Skeletal muscle tissue (tissue), 3 donors: ENCODE measurements at regions not wholly inside any gene's neighbourhood (a gene's known extent, or its start where the extent isn't known, plus 50 kb on each side); places are given as distances from the start of the nearest gene placed in this dataset.
A peak's percentile ranks its signal among the peaks of the same experiment; 100 is the strongest.

Source experiments
- H3K27ac ChIP-seq: one replicate; pipeline ENCODE4 v1.7.0; 2013; ENCODE audit warnings: mild to moderate bottlenecking, low read depth, low read length, inconsistent platforms
- H3K27me3 ChIP-seq, 3 donors: one replicate each; pipeline ENCODE4 v1.7.0; 2013; ENCODE audit warnings: low read length in 3 of 3; ENCODE audit not compliant: control insufficient read depth in 3 of 3, insufficient read depth in 3 of 3
- H3K36me3 ChIP-seq, 3 donors: one replicate each; pipeline ENCODE4 v1.7.0; 2013; ENCODE audit warnings: low read length in 3 of 3; ENCODE audit not compliant: control insufficient read depth in 3 of 3, insufficient read depth in 3 of 3
- H3K4me1 ChIP-seq, 3 donors: one replicate each; pipeline ENCODE4 v1.7.0; 2013; ENCODE audit warnings: low read length in 3 of 3, mild to moderate bottlenecking in 3 of 3; ENCODE audit not compliant: control insufficient read depth in 3 of 3, insufficient read depth in 3 of 3
- H3K4me3 ChIP-seq, 3 donors: one replicate each; pipeline ENCODE4 v1.7.0; 2013; ENCODE audit warnings: low read length in 3 of 3
- H3K9ac ChIP-seq, 3 donors: one replicate each; pipeline ENCODE4 v1.7.0; 2013; ENCODE audit warnings: low read length in 3 of 3, mild to moderate bottlenecking in 3 of 3, moderate library complexity in 2 of 3, low read depth in 1 of 3
- H3K9me3 ChIP-seq, 3 donors: one replicate each; pipeline ENCODE4 v1.7.0; 2013; ENCODE audit warnings: low read length in 3 of 3; ENCODE audit not compliant: control insufficient read depth in 3 of 3
- donor health status: Osteomylitis.

DNA sequence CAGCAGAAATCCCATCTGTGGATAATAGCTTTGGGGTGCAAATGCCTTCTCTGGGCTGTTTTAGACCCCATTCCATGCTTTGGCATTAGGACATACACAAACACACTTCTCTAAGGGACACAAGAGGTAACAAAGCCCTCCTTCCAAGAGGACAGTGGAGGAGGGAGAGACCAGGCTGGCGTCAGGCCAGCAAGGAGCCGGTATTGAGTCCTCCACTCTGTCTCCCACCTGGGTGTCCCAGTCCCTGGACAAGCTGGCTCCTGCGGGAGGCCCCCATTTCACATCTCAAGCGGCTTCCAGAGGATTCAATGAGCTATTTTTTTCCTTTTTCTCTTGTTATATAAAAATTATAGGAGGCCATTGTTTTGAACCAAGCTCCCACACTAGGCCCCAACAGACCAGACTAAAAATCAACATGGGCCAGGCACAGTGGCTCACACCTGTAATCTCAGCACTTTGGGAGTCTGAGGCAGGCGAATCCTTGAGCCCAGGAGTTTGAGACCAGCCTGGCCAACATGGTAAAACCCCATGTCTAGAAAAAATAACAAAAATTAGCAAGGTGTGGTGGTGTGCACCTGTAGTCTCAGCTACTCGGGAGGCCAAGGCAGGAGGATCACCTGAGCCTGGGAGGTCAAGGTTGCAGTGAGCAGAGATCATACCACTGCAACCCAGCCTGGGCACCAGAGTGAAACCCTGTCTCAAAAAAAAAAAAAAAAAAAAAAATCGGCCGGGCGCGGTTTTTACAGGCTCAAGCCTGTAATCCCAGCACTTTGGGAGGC lies 142.9 kb downstream of the TOMM20 start:
- H3K27me3 ChIP-seq, result no peaks in the 10 kb centered on the region
- peak overlapping the region in 1 of 3 donors; percentile 11 for H3K9ac ChIP-seq
- peaks cover 32 to 35% (median 33%) of the 10 kb centered on the region in 3 donors for H3K4me1 ChIP-seq
- peak overlapping the region; percentile 84 for H3K27ac ChIP-seq
- H3K36me3 ChIP-seq, result no peaks in the 10 kb centered on the region
- no peak overlapping the region for H3K4me3 ChIP-seq
- no peaks in the 10 kb centered on the region for H3K9me3 ChIP-seq

DNA sequence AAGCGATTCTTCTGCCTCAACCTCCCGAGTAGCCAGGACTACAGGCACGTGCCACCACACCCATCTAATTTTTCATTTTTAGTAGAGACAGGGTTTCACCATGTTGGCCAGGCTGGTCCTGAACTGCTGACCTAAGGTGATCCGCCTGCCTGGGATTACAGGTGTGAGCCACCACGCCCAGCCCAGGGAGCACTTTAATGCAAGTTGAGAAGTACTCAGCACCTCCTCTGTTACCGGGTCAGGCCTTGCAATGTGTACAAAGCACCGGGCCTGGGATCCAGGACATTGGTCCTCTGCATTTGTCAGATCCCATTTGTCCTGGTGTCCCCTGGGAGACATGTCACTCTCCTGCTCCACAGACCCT lies 143.6 kb downstream of the TOMM20 start:
- H3K9ac ChIP-seq, result peak overlapping the region in 1 of 3 donors; percentile 16
- H3K4me3 ChIP-seq, result no peak overlapping the region
- H3K27ac ChIP-seq, result peak overlapping the region; percentile 84
- H3K27me3 ChIP-seq, result no peaks in the 10 kb centered on the region
- no peaks in the 10 kb centered on the region for H3K36me3 ChIP-seq
- H3K4me1 ChIP-seq, result peaks cover 40 to 42% (median 40%) of the 10 kb centered on the region in 3 donors
- H3K9me3 ChIP-seq, result no peaks in the 10 kb centered on the region

DNA sequence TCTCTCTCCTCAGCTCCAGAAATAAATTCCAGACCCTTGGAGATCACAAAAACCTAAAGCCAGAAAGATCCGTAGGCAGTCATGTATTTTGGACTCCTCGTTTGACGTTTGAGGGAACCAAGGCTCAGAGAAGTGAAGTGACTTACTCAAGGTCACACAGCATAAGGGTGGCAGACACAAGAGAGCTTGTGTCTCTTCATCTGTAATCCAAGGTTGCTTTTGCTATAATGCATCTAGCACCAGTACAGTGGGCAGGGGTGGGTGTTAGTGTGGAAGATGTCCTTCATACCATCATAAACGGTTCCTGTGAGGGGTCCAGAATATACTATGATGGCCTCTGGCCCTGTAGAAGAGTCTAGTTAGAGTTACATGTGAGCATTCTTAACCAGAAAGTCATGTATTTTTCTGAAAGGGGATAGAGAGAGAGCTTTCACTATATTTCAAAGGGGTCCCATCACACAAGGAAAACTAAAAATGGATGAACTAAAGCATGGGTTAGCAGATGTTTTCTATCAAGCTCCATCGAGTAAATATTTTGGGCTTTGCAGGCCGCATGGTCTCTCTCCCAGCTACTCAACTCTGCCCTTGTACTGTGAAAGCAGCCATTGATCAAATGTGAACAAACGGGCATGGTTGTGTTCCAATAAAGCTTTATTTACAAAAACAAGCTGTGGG lies 144.9 kb downstream of the TOMM20 start:
- Histone ChIP-seq H3K4me1 (peaks cover 53 to 55% (median 53%) of the 10 kb centered on the region in 3 donors), H3K9me3 (no peaks in the 10 kb centered on the region), H3K4me3 (no peak overlapping the region), H3K27me3 (no peaks in the 10 kb centered on the region), H3K36me3 (no peaks in the 10 kb centered on the region), H3K27ac (peak overlapping the region; percentile 56), H3K9ac (no peak overlapping the region)

DNA sequence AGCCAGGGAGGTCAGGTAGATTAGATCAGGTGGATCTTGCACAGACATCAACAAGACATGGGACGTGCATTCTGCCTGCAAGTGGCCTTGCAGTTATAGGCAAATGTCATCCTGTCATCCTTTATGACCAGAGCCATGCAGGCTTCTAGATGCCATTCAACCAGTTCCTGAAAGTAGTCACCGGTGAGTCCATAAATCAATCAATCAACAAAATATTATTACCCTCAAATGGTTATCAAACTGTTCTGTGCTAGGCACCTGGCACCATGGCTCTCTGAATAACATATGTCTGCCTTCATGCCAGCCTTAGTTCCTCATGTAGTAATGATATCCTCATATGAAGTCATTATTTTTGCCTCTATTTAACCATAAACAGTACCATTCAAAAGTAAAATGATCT lies 146.9 kb downstream of the TOMM20 start:
- H3K36me3 ChIP-seq, result no peaks in the 10 kb centered on the region
- H3K27me3 ChIP-seq, result no peaks in the 10 kb centered on the region
- H3K4me1 ChIP-seq, result peaks cover 47 to 56% (median 54%) of the 10 kb centered on the region in 3 donors
- H3K9ac ChIP-seq, result no peak overlapping the region
- H3K9me3 ChIP-seq, result no peaks in the 10 kb centered on the region
- H3K27ac ChIP-seq, result peak overlapping the region; percentile 85
- H3K4me3 ChIP-seq, result no peak overlapping the region

DNA sequence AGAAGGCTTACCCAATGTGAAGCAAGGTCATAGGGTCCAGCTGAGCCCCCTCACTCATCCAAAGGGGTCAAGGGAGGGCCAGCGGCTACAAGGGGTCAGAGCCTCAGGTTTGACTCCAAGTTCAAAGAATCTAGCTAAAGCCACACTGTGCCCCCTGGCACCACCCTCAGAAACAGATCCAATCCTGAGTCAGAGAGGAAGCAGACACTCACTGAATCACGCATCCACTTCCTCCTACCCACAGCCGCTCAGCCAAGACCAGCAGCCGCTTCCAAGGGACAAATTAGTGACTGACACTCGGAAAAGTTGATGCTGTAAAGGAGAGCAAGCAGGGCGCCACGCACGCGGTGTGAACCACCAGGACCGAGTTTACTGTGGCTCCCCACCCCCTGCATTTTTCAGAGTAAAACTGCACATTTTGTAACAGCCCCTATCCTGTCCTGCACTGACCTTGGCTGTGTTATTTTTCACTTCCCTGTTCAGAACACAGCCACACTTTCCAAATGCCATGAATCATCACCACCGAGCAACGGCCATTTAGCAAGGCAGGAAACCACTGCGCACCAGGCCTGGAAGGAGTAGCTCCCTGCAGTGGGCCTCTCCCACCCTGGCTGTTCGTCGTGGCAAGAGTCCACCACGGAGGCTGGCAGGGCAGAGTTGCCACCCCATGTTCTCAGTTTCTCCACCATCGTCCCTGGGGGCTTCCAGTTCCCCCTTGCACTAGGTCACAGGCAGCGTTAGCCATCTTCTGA lies 147.8 kb downstream of the TOMM20 start:
- H3K9me3 ChIP-seq, result no peaks in the 10 kb centered on the region
- no peaks in the 10 kb centered on the region for H3K27me3 ChIP-seq
- H3K27ac ChIP-seq, result peak overlapping the region; percentile 85
- peaks cover 44 to 64% (median 53%) of the 10 kb centered on the region in 3 donors for H3K4me1 ChIP-seq
- peak overlapping the region; percentile 4 to 50 (median 32) for H3K4me3 ChIP-seq
- H3K9ac ChIP-seq, result peak overlapping the region; percentile 50 to 74 (median 68)
- H3K36me3 ChIP-seq, result no peaks in the 10 kb centered on the region

DNA sequence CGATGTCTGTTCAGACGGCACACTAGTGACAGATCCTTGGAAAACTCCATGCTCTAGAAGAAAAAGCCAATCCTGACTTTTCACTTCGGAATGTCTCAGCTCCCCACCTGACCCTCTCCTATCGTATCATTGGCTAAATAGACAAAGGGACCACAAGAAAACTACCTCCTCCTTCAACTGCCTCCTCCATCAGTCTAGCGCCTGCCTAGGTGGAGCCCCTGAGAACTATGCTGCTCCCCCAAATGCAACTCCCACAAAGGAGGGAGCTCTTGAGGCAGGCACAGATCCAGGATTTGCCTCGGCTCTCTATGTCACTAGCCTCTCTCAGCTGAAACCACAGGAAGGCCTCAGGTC lies 148.4 kb downstream of the TOMM20 start:
- peaks cover 44 to 70% (median 54%) of the 10 kb centered on the region in 3 donors for H3K4me1 ChIP-seq
- H3K9ac ChIP-seq, result peak overlapping the region; percentile 50 to 74 (median 68)
- H3K4me3 ChIP-seq, result peak overlapping the region; percentile 4 to 41 (median 8)

DNA sequence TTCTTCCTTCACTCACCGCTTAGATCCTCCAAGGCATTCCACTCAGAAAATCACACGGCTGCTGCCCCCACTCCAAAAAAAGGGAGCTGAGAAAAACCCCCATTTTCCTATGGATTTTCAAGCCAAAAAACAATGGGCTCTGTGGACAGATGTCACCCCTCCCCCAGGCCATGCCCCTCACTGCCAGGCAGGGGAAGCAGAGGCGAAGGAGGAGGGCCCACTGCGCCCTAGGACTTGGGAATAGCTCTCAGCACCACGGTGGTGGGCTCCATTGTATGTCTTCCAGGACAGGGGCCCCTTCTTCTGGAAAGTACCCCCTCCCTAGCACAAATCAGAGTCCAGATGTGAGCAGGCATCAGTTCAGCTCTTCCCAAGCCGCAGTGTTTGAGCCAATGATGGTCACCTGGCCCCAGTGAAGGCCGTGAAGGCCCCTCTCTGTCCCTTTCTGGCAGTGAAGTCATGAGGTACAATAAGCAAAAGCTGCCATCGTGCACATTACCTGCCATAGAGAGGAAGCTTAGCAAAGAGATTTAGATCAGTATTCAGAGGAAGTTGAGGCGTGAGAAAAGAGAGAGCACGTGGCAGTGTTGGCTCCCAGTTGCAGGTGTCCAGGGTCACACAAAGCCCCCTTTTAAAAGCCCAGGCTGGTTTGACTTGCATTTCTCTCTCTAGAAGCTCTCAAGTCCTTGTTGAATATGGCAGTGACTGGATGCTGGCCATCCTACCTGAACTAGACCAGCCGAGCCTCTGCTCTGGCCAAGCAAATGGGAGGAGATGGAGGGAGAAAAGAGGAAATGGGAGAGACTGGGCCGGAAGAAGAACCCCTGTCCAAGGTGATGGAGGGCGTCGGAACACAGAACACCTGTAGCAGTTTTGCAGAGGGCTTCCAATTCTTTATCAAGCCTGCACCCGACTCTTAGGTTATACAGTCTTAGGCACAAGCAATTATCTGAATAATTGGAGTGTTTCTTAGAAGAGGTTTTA lies 149.0 kb downstream of the TOMM20 start:
- Histone ChIP-seq H3K4me3 (peak overlapping the region in 2 of 3 donors; percentile 1 to 8), H3K27me3 (no peaks in the 10 kb centered on the region), H3K9ac (peak overlapping the region; percentile 43 to 74 (median 66)), H3K4me1 (peaks cover 42 to 70% (median 51%) of the 10 kb centered on the region in 3 donors), H3K36me3 (no peaks in the 10 kb centered on the region), H3K27ac (peak overlapping the region; percentile 85), H3K9me3 (no peaks in the 10 kb centered on the region)

More for the DNA sequence above, 148.4 kb downstream of the TOMM20 start:
- no peaks in the 10 kb centered on the region for H3K36me3 ChIP-seq
- H3K27me3 ChIP-seq, result no peaks in the 10 kb centered on the region
- no peaks in the 10 kb centered on the region for H3K9me3 ChIP-seq
- peak overlapping the region; percentile 85 for H3K27ac ChIP-seq

DNA sequence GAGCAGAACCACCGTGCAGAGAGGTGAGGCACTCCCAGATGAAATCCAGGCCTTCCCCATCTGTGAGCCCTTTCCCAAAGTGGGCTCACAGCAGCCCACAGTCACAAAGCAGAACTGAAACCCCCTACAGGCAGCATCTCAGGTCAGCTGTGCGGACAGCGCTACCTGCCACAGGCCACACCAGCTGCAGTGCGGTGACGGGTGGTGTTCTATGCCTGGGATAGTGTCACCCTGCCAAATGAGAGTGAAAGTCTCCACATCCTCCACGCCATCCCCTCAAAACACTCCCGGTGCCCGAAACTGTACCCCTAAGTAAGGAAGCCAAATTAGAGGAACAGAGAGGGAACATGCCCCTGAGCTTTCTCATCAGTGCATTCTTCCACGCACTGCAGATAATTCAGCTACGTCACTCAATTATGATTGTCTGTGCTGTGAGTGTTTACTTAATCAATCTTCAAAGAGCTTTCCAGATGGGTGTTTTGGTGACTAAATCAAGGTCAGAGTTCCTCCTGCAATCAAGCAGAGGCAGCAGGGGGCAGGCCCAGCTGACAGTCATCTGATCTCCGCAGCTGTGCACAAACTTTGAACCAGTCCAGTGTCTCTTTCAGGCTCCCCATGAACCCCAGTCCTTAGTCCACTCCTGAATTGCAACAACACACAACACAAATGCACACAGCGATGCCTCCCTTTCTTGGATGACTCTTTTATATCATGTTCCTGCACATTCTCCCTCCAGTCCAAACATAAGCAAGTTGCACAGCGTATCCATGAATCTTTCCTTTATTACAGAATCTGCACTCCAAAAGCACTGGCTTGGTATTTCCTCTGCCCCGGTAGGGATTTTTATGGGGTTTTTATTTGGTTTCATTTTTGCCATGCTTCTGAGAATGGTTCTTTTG lies 150.0 kb downstream of the TOMM20 start:
- H3K4me3 ChIP-seq, result peak overlapping the region in 2 of 3 donors; percentile 6 to 56
- no peaks in the 10 kb centered on the region for H3K36me3 ChIP-seq
- no peaks in the 10 kb centered on the region for H3K27me3 ChIP-seq
- peaks cover 48 to 79% (median 60%) of the 10 kb centered on the region in 3 donors for H3K4me1 ChIP-seq
- peak overlapping the region; percentile 43 to 71 (median 51) for H3K9ac ChIP-seq
- H3K27ac ChIP-seq, result peak overlapping the region; percentile 85
- no peaks in the 10 kb centered on the region for H3K9me3 ChIP-seq
